ENCODE measurements at regions not wholly inside any gene's neighbourhood (a gene's known extent, or its start where the extent isn't known, plus 50 kb on each side); places are given as distances from the start of the nearest gene placed in this dataset.

- no peak for TF ChIP-seq EP300 (IDR thresholded peaks at IDR 0.05; ENCODE audit: borderline replicate concordance in 1 of 2, low read depth in 1 of 2, low read length in 1 of 2)
- TF ChIP-seq TAF1 (IDR thresholded peaks at IDR 0.05; ENCODE audit: borderline replicate concordance, low read depth, low read length), result no peak
- no peak for TF ChIP-seq CTCF (IDR thresholded peaks at IDR 0.05)
- TF ChIP-seq SMC3 (IDR thresholded peaks at IDR 0.05; ENCODE audit: low read depth, low read length), result no peak
- TF ChIP-seq YY1 (IDR thresholded peaks at IDR 0.05; ENCODE audit: low read depth), result no peak
- no peak for TF ChIP-seq EZH2phosphoT487 (IDR thresholded peaks at IDR 0.05; ENCODE audit: borderline replicate concordance, low read depth)
- no peak for TF ChIP-seq RCOR1 (IDR thresholded peaks at IDR 0.05; ENCODE audit: low read length)
- TF ChIP-seq, protein P1, sequence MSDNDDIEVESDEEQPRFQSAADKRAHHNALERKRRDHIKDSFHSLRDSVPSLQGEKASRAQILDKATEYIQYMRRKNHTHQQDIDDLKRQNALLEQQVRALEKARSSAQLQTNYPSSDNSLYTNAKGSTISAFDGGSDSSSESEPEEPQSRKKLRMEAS (IDR thresholded peaks at IDR 0.05; ENCODE audit: low read depth), result no peak
- no peak for TF ChIP-seq POLR2AphosphoS5 (IDR thresholded peaks at IDR 0.05; ENCODE audit: low read depth, low read length)
Observed at GRCh38 chr2:16103614-16104314, 163.4 kb downstream of the MYCN start.
